HepG2 (cell line): ENCODE measurements at regions not wholly inside any gene's neighbourhood (a gene's known extent, or its start where the extent isn't known, plus 50 kb on each side); places are given as distances from the start of the nearest gene placed in this dataset.
A peak's percentile ranks its signal among the peaks of the same experiment; 100 is the strongest.

Experiments used
- ATAC-seq: fragments of 200-7000 bp; cut with Tn5 transposase; 3 replicates; pipeline ENCODE4 v1.9.1; 2020; ENCODE audit warnings: mild to moderate bottlenecking, moderate library complexity
- BruUV-seq: library from RNA; stranded (reverse); fragments of 400-500 nt; replicated peaks from 2 replicates; lab custom pipeline; 2021; lab: Mats Ljungman, UMichigan
- CTCF ChIA-PET: fragments of 300-600 bp; formaldehyde crosslinking; extraction: SDS; loops from one replicate; lab custom pipeline; 2021; ENCODE audit warnings: low total read pairs, inconsistent platforms, low intra/inter-chr PET ratio; lab: Yijun Ruan, JAX
- POLR2A ChIA-PET: fragments of 350-600 bp; sonication (Branson Sonifier 250); formaldehyde crosslinking; loops from one replicate; lab custom pipeline; 2020; ENCODE audit warnings: antibody characterized with exemption, inconsistent platforms; lab: Yijun Ruan, JAX
- DNase-seq: peaks from one replicate; pipeline ENCODE4 v3.0.0-alpha.2; 2015; ENCODE audit warnings: low spot score
- FAIRE-seq: peaks from 3 replicates; lab custom pipeline; 2011; peaks lifted over from hg19 to GRCh38; lab: Jason Lieb, UNC
- H2AFZ ChIP-seq: one replicate; pipeline ENCODE4 v1.6.1; 2011; ENCODE audit warnings: low read length, inconsistent platforms
- H3K27ac ChIP-seq: fragments of 300-600 bp; 3 replicates; pipeline ENCODE4 v1.8.0; 2011; ENCODE audit warnings: mixed run types, mild to moderate bottlenecking, mixed read lengths, low read length, inconsistent platforms; ENCODE audit not compliant: insufficient read depth; ENCODE audit errors: extremely low read length
- H3K27me3 ChIP-seq, 2 experiments: fragments of 200-600 bp in 1 of 2; 2 replicates in 1 of 2; 3 replicates in 1 of 2; pipeline versions ENCODE4 v1.6.0 to v1.8.0; 2011; ENCODE audit warnings: low read length in 2 of 2, mild to moderate bottlenecking in 2 of 2, moderate library complexity in 2 of 2, inconsistent platforms in 1 of 2; ENCODE audit not compliant: insufficient read depth in 2 of 2, control insufficient read depth in 1 of 2
- H3K36me3 ChIP-seq, 2 experiments: fragments of 200-600 bp in 1 of 2; replicated peaks in 1 of 2; 2 replicates in 1 of 2; 3 replicates in 1 of 2; pipeline versions ENCODE4 v1.5.1 to v1.8.0; 2011; ENCODE audit warnings: low read length in 2 of 2, inconsistent platforms in 1 of 2; ENCODE audit not compliant: insufficient read depth in 2 of 2, control insufficient read depth in 1 of 2
- H3K4me1 ChIP-seq: 2 replicates; pipeline ENCODE4 v1.5.1; 2012; ENCODE audit warnings: low read length, inconsistent platforms; ENCODE audit not compliant: insufficient read depth
- H3K4me2 ChIP-seq: 2 replicates; pipeline ENCODE4 v1.6.0; 2011; ENCODE audit warnings: low read depth, low read length, inconsistent platforms
- H3K4me3 ChIP-seq, 3 experiments: fragments of 200-600 bp in 1 of 3; sonication (generic), shearing (Covaris generic) in 1 of 3; replicated peaks in 1 of 3; 2 replicates each; pipeline ENCODE4 v1.5.1; 2011 to 2016; ENCODE audit warnings: low read length in 3 of 3, inconsistent platforms in 2 of 3, low read depth in 2 of 3, mild to moderate bottlenecking in 2 of 3, control low read depth in 1 of 3, mixed read lengths in 1 of 3; ENCODE audit not compliant: insufficient read depth in 1 of 3
- H3K79me2 ChIP-seq: one replicate; pipeline ENCODE4 v1.6.1; 2011; ENCODE audit warnings: low read length, inconsistent platforms; ENCODE audit not compliant: insufficient read depth
- H3K9ac ChIP-seq: 2 replicates; pipeline ENCODE4 v1.6.0; 2011; ENCODE audit warnings: mild to moderate bottlenecking, low read depth, low read length, inconsistent platforms; ENCODE audit not compliant: insufficient read depth
- H3K9me3 ChIP-seq: 2 replicates; pipeline ENCODE4 v1.5.1; 2012; ENCODE audit warnings: mild to moderate bottlenecking, low read length
- H4K20me1 ChIP-seq: 2 replicates; pipeline ENCODE4 v1.6.0; 2011; ENCODE audit warnings: inconsistent platforms, mild to moderate bottlenecking, low read length, moderate library complexity; ENCODE audit not compliant: insufficient read depth
- FLYWCH1 ChIP-seq: sonication (generic); formaldehyde crosslinking; IDR thresholded peaks from 2 replicates; pipeline ENCODE4 v1.8.1; 2023; ENCODE audit warnings: mild to moderate bottlenecking, missing genetic modification reagents
- ISL2 ChIP-seq: sonication (generic); formaldehyde crosslinking; IDR thresholded peaks from 2 replicates; pipeline ENCODE4 v1.5.0; 2020; ENCODE audit warnings: missing genetic modification reagents
- KLF12 ChIP-seq: sonication (generic); formaldehyde crosslinking; IDR thresholded peaks from 2 replicates; pipeline ENCODE4 v1.4.0; 2020; ENCODE audit warnings: missing genetic modification reagents, borderline replicate concordance
- NFE2L1 ChIP-seq: sonication (generic); formaldehyde crosslinking; IDR thresholded peaks from 2 replicates; pipeline ENCODE4 v1.4.0; 2020; ENCODE audit warnings: missing genetic modification reagents, mild to moderate bottlenecking, borderline replicate concordance
- PCBP2 ChIP-seq: fragments of 200-400 bp; formaldehyde crosslinking; optimal IDR thresholded peaks from 2 replicates; pipeline ENCODE3; 2018; ENCODE audit warnings: low read length, low read depth; ENCODE audit not compliant: poor library complexity, severe bottlenecking
- REXO4 ChIP-seq: sonication (generic); formaldehyde crosslinking; IDR thresholded peaks from 2 replicates; pipeline ENCODE4 v1.8.0; 2022; ENCODE audit warnings: missing genetic modification reagents, mild to moderate bottlenecking, borderline replicate concordance
- ZFY ChIP-seq: sonication (generic); formaldehyde crosslinking; IDR thresholded peaks from 2 replicates; pipeline ENCODE4 v1.4.0; 2020; ENCODE audit warnings: missing genetic modification reagents
- ZMYM4 ChIP-seq: sonication (generic); formaldehyde crosslinking; IDR thresholded peaks from 2 replicates; pipeline ENCODE4 v1.8.1; 2023; ENCODE audit warnings: mild to moderate bottlenecking, missing genetic modification reagents
- ZNF235 ChIP-seq: sonication (generic); formaldehyde crosslinking; IDR thresholded peaks from 2 replicates; pipeline ENCODE4 v1.8.1; 2023; ENCODE audit warnings: mild to moderate bottlenecking, missing genetic modification reagents, borderline replicate concordance
- ZNF598 ChIP-seq: sonication (generic); formaldehyde crosslinking; IDR thresholded peaks from 2 replicates; pipeline ENCODE4 v1.5.1; 2020; ENCODE audit warnings: mild to moderate bottlenecking, missing genetic modification reagents, borderline replicate concordance
- ZNF883 ChIP-seq: sonication (generic); formaldehyde crosslinking; IDR thresholded peaks from 2 replicates; pipeline ENCODE4 v1.5.1; 2020; ENCODE audit warnings: mild to moderate bottlenecking, missing genetic modification reagents; ENCODE audit errors: not compliant biosample characterization
- WGBS: methylation state at CpG from one replicate; pipeline ENCODE4 v1.1.6; 2017; ENCODE audit warnings: low lambda C conversion rate; 5-methylcytosine and 5-hydroxymethylcytosine counted together
- in situ Hi-C: cut with HindIII; loops from 2 replicates; pipeline ENCODE4 v1.10.0; 2017; ENCODE audit warnings: low pct_unique_long_range_greater_than_20kb; ENCODE audit not compliant: extremely low pct_ligation_motif_present
- intact Hi-C: fragments of 100-400 bp; cut with micrococcal nuclease; formaldehyde crosslinking; loops from one replicate; pipeline ENCODE4 v1.10.0; 2022; ENCODE audit not compliant: unreplicated experiment
- TF ChIP-seq, protein P1 (sequence below): sonication (generic); formaldehyde crosslinking; IDR thresholded peaks from 2 replicates; pipeline ENCODE4 v1.5.1; 2020; ENCODE audit warnings: missing genetic modification reagents, mild to moderate bottlenecking, borderline replicate concordance
- TF ChIP-seq, protein P2 (sequence below): sonication (generic); formaldehyde crosslinking; IDR thresholded peaks from 2 replicates; pipeline ENCODE4 v1.8.1; 2023; ENCODE audit warnings: mild to moderate bottlenecking, moderate library complexity, missing genetic modification reagents
- TF ChIP-seq, protein P3 (sequence below): sonication (generic); formaldehyde crosslinking; IDR thresholded peaks from 2 replicates; pipeline ENCODE4 v1.4.0; 2020; ENCODE audit warnings: missing genetic modification reagents

- H3K27me3 ChIP-seq, result peaks cover 0 to 6% of the 10 kb centered on the region in 2 experiments; a peak in 1 of 5 replicates
- peak overlapping the region; percentile 36 for H2AFZ ChIP-seq
- no peak for FAIRE-seq
- ChIA-PET CTCF (no interaction called here), POLR2A (interaction anchor here (0.8 to 1.2 kb wide), 2 partner anchors 14 to 65 kb away, joined by 3 read pairs; no protein-coding TSS in a partner anchor)
- DNase-seq, result no peak
- H3K4me1 ChIP-seq, result peaks cover 24% of the 10 kb centered on the region
- peak overlapping the region; percentile 91 for H3K4me2 ChIP-seq
- WGBS, result 17% methylated on average over 5 of the region's 9 CpGs
- H3K36me3 ChIP-seq, result no peaks in the 10 kb centered on the region
- in situ Hi-C loops, result no loop called here
- no peaks in the 10 kb centered on the region for H3K79me2 ChIP-seq
- no TSS peak for BruUV-seq
- H3K27ac ChIP-seq, result no peak overlapping the region
- H4K20me1 ChIP-seq, result no peaks in the 10 kb centered on the region
- intact Hi-C loops, result no loop called here
- no peaks in the 10 kb centered on the region for H3K9me3 ChIP-seq
- ATAC-seq, result peak; percentile 63
- no peak overlapping the region; the same call in 1 of the 2 replicates for H3K9ac ChIP-seq
- H3K4me3 ChIP-seq, result peak overlapping the region; percentile 48 to 71 (median 48)
- TF ChIP-seq ZNF883 (CRISPR knock-in tag), result no peak
- peak; percentile 55; the same call in 1 of the 2 replicates for TF ChIP-seq ZNF598 (CRISPR knock-in tag)
- no peak for TF ChIP-seq ZNF235 (CRISPR knock-in tag)
- no peak for TF ChIP-seq ISL2
- TF ChIP-seq FLYWCH1 (CRISPR knock-in tag), result no peak
- TF ChIP-seq, protein P1, sequence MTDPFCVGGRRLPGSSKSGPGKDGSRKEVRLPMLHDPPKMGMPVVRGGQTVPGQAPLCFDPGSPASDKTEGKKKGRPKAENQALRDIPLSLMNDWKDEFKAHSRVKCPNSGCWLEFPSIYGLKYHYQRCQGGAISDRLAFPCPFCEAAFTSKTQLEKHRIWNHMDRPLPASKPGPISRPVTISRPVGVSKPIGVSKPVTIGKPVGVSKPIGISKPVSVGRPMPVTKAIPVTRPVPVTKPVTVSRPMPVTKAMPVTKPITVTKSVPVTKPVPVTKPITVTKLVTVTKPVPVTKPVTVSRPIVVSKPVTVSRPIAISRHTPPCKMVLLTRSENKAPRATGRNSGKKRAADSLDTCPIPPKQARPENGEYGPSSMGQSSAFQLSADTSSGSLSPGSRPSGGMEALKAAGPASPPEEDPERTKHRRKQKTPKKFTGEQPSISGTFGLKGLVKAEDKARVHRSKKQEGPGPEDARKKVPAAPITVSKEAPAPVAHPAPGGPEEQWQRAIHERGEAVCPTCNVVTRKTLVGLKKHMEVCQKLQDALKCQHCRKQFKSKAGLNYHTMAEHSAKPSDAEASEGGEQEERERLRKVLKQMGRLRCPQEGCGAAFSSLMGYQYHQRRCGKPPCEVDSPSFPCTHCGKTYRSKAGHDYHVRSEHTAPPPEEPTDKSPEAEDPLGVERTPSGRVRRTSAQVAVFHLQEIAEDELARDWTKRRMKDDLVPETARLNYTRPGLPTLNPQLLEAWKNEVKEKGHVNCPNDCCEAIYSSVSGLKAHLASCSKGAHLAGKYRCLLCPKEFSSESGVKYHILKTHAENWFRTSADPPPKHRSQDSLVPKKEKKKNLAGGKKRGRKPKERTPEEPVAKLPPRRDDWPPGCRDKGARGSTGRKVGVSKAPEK (CRISPR knock-in tag), result no peak
- TF ChIP-seq, protein P2, sequence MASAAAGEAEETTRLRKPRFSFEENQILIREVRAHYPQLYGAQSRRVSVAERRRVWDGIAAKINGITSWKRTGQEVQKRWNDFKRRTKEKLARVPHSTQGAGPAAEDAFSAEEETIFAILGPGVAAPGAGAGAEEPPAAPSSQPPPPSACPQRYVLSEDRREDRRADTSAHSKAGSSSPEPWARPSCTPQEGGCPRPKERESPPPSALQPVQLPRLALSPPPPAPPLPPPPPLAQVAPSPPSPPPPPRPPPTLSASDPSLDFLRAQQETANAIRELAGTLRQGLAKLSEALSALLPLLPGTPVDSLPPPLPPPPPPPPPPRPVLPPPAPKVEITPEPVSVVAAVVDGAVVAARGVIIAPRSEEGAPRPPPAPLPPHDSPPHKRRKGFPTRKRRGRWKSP, result no peak
- no peak for TF ChIP-seq NFE2L1 (CRISPR knock-in tag)
- TF ChIP-seq REXO4 (CRISPR knock-in tag), result no peak
- TF ChIP-seq, protein P3, sequence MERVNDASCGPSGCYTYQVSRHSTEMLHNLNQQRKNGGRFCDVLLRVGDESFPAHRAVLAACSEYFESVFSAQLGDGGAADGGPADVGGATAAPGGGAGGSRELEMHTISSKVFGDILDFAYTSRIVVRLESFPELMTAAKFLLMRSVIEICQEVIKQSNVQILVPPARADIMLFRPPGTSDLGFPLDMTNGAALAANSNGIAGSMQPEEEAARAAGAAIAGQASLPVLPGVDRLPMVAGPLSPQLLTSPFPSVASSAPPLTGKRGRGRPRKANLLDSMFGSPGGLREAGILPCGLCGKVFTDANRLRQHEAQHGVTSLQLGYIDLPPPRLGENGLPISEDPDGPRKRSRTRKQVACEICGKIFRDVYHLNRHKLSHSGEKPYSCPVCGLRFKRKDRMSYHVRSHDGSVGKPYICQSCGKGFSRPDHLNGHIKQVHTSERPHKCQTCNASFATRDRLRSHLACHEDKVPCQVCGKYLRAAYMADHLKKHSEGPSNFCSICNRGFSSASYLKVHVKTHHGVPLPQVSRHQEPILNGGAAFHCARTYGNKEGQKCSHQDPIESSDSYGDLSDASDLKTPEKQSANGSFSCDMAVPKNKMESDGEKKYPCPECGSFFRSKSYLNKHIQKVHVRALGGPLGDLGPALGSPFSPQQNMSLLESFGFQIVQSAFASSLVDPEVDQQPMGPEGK (CRISPR knock-in tag), result no peak
- TF ChIP-seq PCBP2, result no peak
- no peak for TF ChIP-seq KLF12 (CRISPR knock-in tag)
- TF ChIP-seq ZFY, result no peak
- 0 out of 2 replicates have a peak, but pooled peaks have one; percentile 9 for TF ChIP-seq ZMYM4 (CRISPR knock-in tag)
Observed at GRCh38 chr15:99485992-99486370, 79.8 kb upstream of the MEF2A start.
